H9 (cell line): ENCODE measurements at regions not wholly inside any gene's neighbourhood (a gene's known extent, or its start where the extent isn't known, plus 50 kb on each side); places are given as distances from the start of the nearest gene placed in this dataset.

Experiments used
- DNase-seq: peaks from one replicate; pipeline ENCODE4 v3.0.0-alpha.2; 2017
- H2AFZ ChIP-seq: one replicate; pipeline ENCODE4 v1.6.1; 2013; ENCODE audit warnings: mild to moderate bottlenecking, low read length, control low read depth, moderate library complexity
- H2AK5ac ChIP-seq: 2 replicates; pipeline ENCODE4 v1.6.1; 2013; ENCODE audit warnings: low read length, control low read depth, mixed read lengths; ENCODE audit not compliant: insufficient read length
- H2BK120ac ChIP-seq: one replicate; pipeline ENCODE4 v1.6.1; 2013; ENCODE audit warnings: low read depth, mild to moderate bottlenecking, low read length, control low read depth, inconsistent platforms; ENCODE audit not compliant: poor library complexity, severe bottlenecking
- H2BK12ac ChIP-seq: 2 replicates; pipeline ENCODE4 v1.6.1; 2013; ENCODE audit warnings: low read length, control low read depth, mixed read lengths, low read depth; ENCODE audit not compliant: insufficient read length
- H2BK15ac ChIP-seq: 2 replicates; pipeline ENCODE4 v1.6.1; 2013; ENCODE audit warnings: low read depth, low read length, control low read depth
- H2BK20ac ChIP-seq: one replicate; pipeline ENCODE4 v1.6.1; 2013; ENCODE audit warnings: low read depth, mild to moderate bottlenecking, low read length, control low read depth, inconsistent platforms; ENCODE audit not compliant: poor library complexity, severe bottlenecking
- H2BK5ac ChIP-seq: 2 replicates; pipeline ENCODE4 v1.6.1; 2013; ENCODE audit warnings: low read length, control low read depth, mixed read lengths; ENCODE audit not compliant: insufficient read length
- H3K14ac ChIP-seq: 2 replicates; pipeline ENCODE4 v1.6.1; 2013; ENCODE audit warnings: low read length, control low read depth; ENCODE audit not compliant: insufficient read depth
- H3K18ac ChIP-seq: 2 replicates; pipeline ENCODE4 v1.6.1; 2013; ENCODE audit warnings: low read depth, mild to moderate bottlenecking, mixed read lengths, low read length, control low read depth; ENCODE audit not compliant: insufficient read length
- H3K23ac ChIP-seq: 2 replicates; pipeline ENCODE4 v1.6.1; 2013; ENCODE audit warnings: low read length, control low read depth, mixed read lengths, low read depth; ENCODE audit not compliant: insufficient read length
- H3K23me2 ChIP-seq: 2 replicates; pipeline ENCODE4 v1.6.1; 2013; ENCODE audit warnings: low read depth, mild to moderate bottlenecking, mixed read lengths, low read length, control low read depth; ENCODE audit not compliant: insufficient read length, poor library complexity, severe bottlenecking
- H3K27ac ChIP-seq: 2 replicates; pipeline ENCODE4 v1.5.1; 2013; ENCODE audit warnings: low read length, control low read depth, mixed read lengths, low read depth; ENCODE audit not compliant: insufficient read length
- H3K27me3 ChIP-seq: 2 replicates; pipeline ENCODE4 v1.6.1; 2013; ENCODE audit warnings: low read length, control low read depth, inconsistent platforms; ENCODE audit not compliant: insufficient read depth
- H3K4ac ChIP-seq: 2 replicates; pipeline ENCODE4 v1.6.1; 2013; ENCODE audit warnings: low read depth, mild to moderate bottlenecking, control low read depth, inconsistent platforms, low read length, moderate library complexity
- H3K4me1 ChIP-seq: 2 replicates; pipeline ENCODE4 v1.6.1; 2013; ENCODE audit warnings: low read length, control low read depth, inconsistent platforms; ENCODE audit not compliant: insufficient read depth
- H3K4me2 ChIP-seq: 2 replicates; pipeline ENCODE4 v1.6.1; 2013; ENCODE audit warnings: low read length, control low read depth, mixed read lengths; ENCODE audit not compliant: insufficient read length, insufficient read depth
- H3K56ac ChIP-seq: 2 replicates; pipeline ENCODE4 v1.6.1; 2013; ENCODE audit warnings: low read depth, mild to moderate bottlenecking, mixed read lengths, low read length, control low read depth; ENCODE audit not compliant: insufficient read length
- H3K79me1 ChIP-seq: 2 replicates; pipeline ENCODE4 v1.6.1; 2013; ENCODE audit warnings: low read depth, mild to moderate bottlenecking, moderate library complexity, low read length, control low read depth, inconsistent platforms; ENCODE audit not compliant: insufficient read depth, poor library complexity, severe bottlenecking
- H3K79me2 ChIP-seq: 2 replicates; pipeline ENCODE4 v1.6.1; 2013; ENCODE audit warnings: low read length, control low read depth, inconsistent platforms; ENCODE audit not compliant: insufficient read depth
- H3K9ac ChIP-seq: 2 replicates; pipeline ENCODE4 v1.6.1; 2013; ENCODE audit warnings: low read length, control low read depth, mixed read lengths; ENCODE audit not compliant: insufficient read length; ENCODE audit errors: extremely low read depth
- H3K9me3 ChIP-seq: one replicate; pipeline ENCODE4 v1.6.1; 2013; ENCODE audit warnings: low read depth, low read length, inconsistent platforms; ENCODE audit not compliant: control insufficient read depth
- H3T11ph ChIP-seq: one replicate; pipeline ENCODE4 v1.6.1; 2013; ENCODE audit warnings: mild to moderate bottlenecking, low read length, control low read depth, inconsistent platforms
- H4K20me1 ChIP-seq: one replicate; pipeline ENCODE4 v1.6.1; 2013; ENCODE audit not compliant: control insufficient read depth, insufficient read length, insufficient read depth
- H4K5ac ChIP-seq: 2 replicates; pipeline ENCODE4 v1.6.1; 2013; ENCODE audit warnings: low read depth, mild to moderate bottlenecking, mixed read lengths, low read length, control low read depth; ENCODE audit not compliant: insufficient read length
- H4K8ac ChIP-seq: replicated peaks from 2 replicates; pipeline ENCODE4 v1.6.1; 2013; ENCODE audit warnings: low read length, control low read depth, mixed read lengths, low read depth; ENCODE audit not compliant: insufficient read length
- H4K91ac ChIP-seq: 2 replicates; pipeline ENCODE4 v1.6.1; 2013; ENCODE audit warnings: low read depth, mild to moderate bottlenecking, moderate library complexity, mixed read lengths, low read length, control low read depth; ENCODE audit not compliant: insufficient read length
- H3K27ac Mint-ChIP-seq, 3 experiments: 2 replicates in 2 of 3; 3 replicates in 1 of 3; pipeline ENCODE4 v1.8.0; 2020 to 2021; ENCODE audit warnings: mixed read lengths in 3 of 3, mild to moderate bottlenecking in 1 of 3, moderate library complexity in 1 of 3
- H3K27me3 Mint-ChIP-seq: 2 replicates; pipeline ENCODE4 v1.8.0; 2021; ENCODE audit warnings: low read depth, mild to moderate bottlenecking, moderate library complexity, mixed read lengths
- H3K36me3 Mint-ChIP-seq, 3 experiments: 2 replicates in 2 of 3; 3 replicates in 1 of 3; pipeline ENCODE4 v1.8.0; 2020 to 2021; ENCODE audit warnings: low read depth in 3 of 3, mixed read lengths in 3 of 3; ENCODE audit not compliant: insufficient read depth in 1 of 3
- H3K4me1 Mint-ChIP-seq, 2 experiments: 2 replicates each; pipeline ENCODE4 v1.8.0; 2020; ENCODE audit warnings: mixed read lengths in 2 of 2
- H3K4me3 Mint-ChIP-seq, 2 experiments: 2 replicates in 1 of 2; 3 replicates in 1 of 2; pipeline ENCODE4 v1.8.0; 2020 to 2021; ENCODE audit warnings: mild to moderate bottlenecking in 2 of 2, mixed read lengths in 2 of 2, moderate library complexity in 1 of 2
- H3K9me3 Mint-ChIP-seq, 2 experiments: 2 replicates in 1 of 2; 3 replicates in 1 of 2; pipeline ENCODE4 v1.8.0; 2020; ENCODE audit warnings: mild to moderate bottlenecking in 2 of 2, mixed read lengths in 2 of 2, moderate library complexity in 1 of 2
- CTCF ChIP-seq: fragments of 200-600 bp; sonication (generic); conservative IDR thresholded peaks from 3 replicates; pipeline ENCODE4 v1.8.0; 2021; ENCODE audit warnings: antibody characterized with exemption, mild to moderate bottlenecking
- WGBS: extraction: QIAGEN DNeasy Blood & Tissue Kit; methylation state at CpG from one replicate; pipeline ENCODE4 v1.1.7; 2013; ENCODE audit warnings: missing lambda C conversion rate, low lambda C conversion rate, mixed read lengths; ENCODE audit not compliant: insufficient read length; ENCODE audit errors: extremely low coverage; 5-methylcytosine and 5-hydroxymethylcytosine counted together

- H2AFZ ChIP-seq = no peak overlapping the region
- Mint-ChIP-seq H3K4me3 (no peak overlapping the region), H3K4me1 (0 out of 4 replicates have a peak, but pooled peaks cover 0 to 4% of the 10 kb centered on the region in 2 experiments), H3K27ac (no peak overlapping the region), H3K9me3 (peaks cover 4 to 5% of the 10 kb centered on the region in 2 experiments; a peak in 4 of 5 replicates), H3K27me3 (peaks cover 12% of the 10 kb centered on the region), H3K36me3 (peaks cover 0 to 2% (median under 1%) of the 10 kb centered on the region in 3 experiments; a peak in 3 of 7 replicates)
- H2BK20ac ChIP-seq = no peak overlapping the region
- no peak overlapping the region for H3K9ac ChIP-seq
- H3K27ac ChIP-seq = no peak overlapping the region
- no peak for TF ChIP-seq CTCF
- H3K27me3 ChIP-seq = no peaks in the 10 kb centered on the region
- no peaks in the 10 kb centered on the region for H3K9me3 ChIP-seq
- H4K5ac ChIP-seq = no peak overlapping the region
- no CpG with 5 or more reads among the region's 5 CpGs for WGBS
- H2BK5ac ChIP-seq = no peak overlapping the region
- no peak overlapping the region for H3K14ac ChIP-seq
- no peak overlapping the region for H3T11ph ChIP-seq
- H2BK120ac ChIP-seq = no peak overlapping the region
- no peak overlapping the region for H3K4ac ChIP-seq
- no peak overlapping the region for H3K23ac ChIP-seq
- no peak overlapping the region for H4K91ac ChIP-seq
- H3K56ac ChIP-seq = no peak overlapping the region
- no peak overlapping the region for H2AK5ac ChIP-seq
- H2BK15ac ChIP-seq = no peak overlapping the region
- no peak overlapping the region for H3K18ac ChIP-seq
- DNase-seq = no peak
- no peaks in the 10 kb centered on the region for H3K79me1 ChIP-seq
- no peaks in the 10 kb centered on the region for H3K4me1 ChIP-seq
- no peaks in the 10 kb centered on the region for H4K20me1 ChIP-seq
- no peak overlapping the region for H3K4me2 ChIP-seq
- no peaks in the 10 kb centered on the region for H3K79me2 ChIP-seq
- no peaks in the 10 kb centered on the region for H3K23me2 ChIP-seq
- H4K8ac ChIP-seq = no peak overlapping the region
- H2BK12ac ChIP-seq = no peak overlapping the region
Observed at GRCh38 chr15:69634860-69635259, 182.2 kb downstream of the RPLP1 start.
